ENCODE measurements at regions not wholly inside any gene's neighbourhood (a gene's known extent, or its start where the extent isn't known, plus 50 kb on each side); places are given as distances from the start of the nearest gene placed in this dataset.

DNA sequence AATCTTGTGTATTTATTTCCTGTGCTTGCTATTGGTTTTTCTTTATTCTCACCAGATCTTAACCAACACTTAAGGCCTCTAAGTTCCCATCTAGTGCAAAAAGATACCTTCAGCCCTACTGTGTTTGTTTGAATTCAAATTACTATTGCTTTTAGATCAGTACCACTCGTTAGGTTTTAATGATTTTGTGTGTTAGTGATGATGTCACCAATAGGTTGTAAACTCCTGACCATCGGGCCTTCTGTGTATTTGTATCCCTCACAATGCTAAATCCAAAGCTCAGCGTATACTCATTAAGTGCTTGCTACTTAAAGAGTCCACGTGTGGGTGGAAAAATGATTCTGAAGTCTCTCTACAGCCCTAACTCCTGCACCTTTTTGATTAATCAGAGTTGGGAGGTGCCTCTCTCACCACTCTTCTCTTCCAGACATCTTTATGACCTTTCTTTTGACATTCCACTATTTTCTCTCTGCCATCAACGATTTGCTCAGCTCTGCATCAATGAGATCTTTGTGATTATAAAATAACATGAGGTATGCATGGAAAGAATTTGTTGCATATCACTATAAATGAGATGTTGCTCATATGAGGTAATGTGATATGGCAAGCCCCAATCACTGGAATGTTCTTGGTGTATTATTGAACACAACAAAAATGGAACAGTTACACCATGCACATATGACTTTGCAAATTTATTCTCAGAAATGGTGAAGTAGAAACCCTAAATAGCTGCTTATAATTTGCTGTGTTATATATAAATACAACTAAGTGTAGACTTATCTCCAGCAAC is 55.1 kb upstream of the LAMA2 start:
- no peak for ATAC-seq
- H3K4me3 Mint-ChIP-seq = no peak overlapping the region

DNA sequence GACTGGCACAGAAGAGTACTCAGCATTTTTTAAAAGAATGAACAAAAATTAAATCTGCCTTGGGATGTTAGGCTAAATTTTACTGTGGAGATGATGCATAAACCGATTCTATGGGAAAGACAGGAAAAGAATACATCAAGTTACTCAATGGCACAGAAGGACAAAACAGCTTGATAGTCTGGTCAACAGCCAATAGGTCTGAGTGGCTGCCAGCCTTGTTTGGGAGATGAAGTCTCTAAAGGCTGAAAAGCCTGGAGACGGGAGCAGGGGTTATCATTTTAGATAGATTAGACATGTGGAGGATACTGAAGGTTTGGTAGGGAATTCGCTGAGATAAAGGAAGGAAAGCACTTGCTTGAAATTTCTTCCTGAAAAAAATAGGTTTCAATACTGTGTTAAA is 56.3 kb upstream of the LAMA2 start:
- H3K4me1 Mint-ChIP-seq (ENCODE audit: low read depth) = no peaks in the 10 kb centered on the region
- no peak overlapping the region for H3K4me3 Mint-ChIP-seq
- ATAC-seq (no peak), DNase-seq (no peak)
- ChIA-PET CTCF (no interaction called here), POLR2A (no interaction called here)
- H3K36me3 Mint-ChIP-seq (ENCODE audit: low read depth) = no peaks in the 10 kb centered on the region
- no peak overlapping the region for H3K27ac Mint-ChIP-seq
- intact Hi-C loops (cut with micrococcal nuclease) = no loop called here
- TF ChIP-seq, protein P1, sequence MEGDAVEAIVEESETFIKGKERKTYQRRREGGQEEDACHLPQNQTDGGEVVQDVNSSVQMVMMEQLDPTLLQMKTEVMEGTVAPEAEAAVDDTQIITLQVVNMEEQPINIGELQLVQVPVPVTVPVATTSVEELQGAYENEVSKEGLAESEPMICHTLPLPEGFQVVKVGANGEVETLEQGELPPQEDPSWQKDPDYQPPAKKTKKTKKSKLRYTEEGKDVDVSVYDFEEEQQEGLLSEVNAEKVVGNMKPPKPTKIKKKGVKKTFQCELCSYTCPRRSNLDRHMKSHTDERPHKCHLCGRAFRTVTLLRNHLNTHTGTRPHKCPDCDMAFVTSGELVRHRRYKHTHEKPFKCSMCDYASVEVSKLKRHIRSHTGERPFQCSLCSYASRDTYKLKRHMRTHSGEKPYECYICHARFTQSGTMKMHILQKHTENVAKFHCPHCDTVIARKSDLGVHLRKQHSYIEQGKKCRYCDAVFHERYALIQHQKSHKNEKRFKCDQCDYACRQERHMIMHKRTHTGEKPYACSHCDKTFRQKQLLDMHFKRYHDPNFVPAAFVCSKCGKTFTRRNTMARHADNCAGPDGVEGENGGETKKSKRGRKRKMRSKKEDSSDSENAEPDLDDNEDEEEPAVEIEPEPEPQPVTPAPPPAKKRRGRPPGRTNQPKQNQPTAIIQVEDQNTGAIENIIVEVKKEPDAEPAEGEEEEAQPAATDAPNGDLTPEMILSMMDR (IDR thresholded peaks at IDR 0.05) = no peak
- H3K9me3 Mint-ChIP-seq = no peaks in the 10 kb centered on the region
- peaks cover 7% of the 10 kb centered on the region for H3K27me3 Mint-ChIP-seq

More for the DNA sequence above, 55.1 kb upstream of the LAMA2 start:
- H3K9me3 Mint-ChIP-seq = no peaks in the 10 kb centered on the region
- ChIA-PET CTCF (no interaction called here), POLR2A (no interaction called here)
- no peaks in the 10 kb centered on the region for H3K4me1 Mint-ChIP-seq (ENCODE audit: low read depth)
- H3K27me3 Mint-ChIP-seq = peaks cover 5% of the 10 kb centered on the region
- no peak overlapping the region for H3K27ac Mint-ChIP-seq
- TF ChIP-seq, protein P1 (IDR thresholded peaks at IDR 0.05) = no peak
- intact Hi-C loops (cut with micrococcal nuclease) = no loop called here
- no peak for DNase-seq
- no peaks in the 10 kb centered on the region for H3K36me3 Mint-ChIP-seq (ENCODE audit: low read depth)

DNA sequence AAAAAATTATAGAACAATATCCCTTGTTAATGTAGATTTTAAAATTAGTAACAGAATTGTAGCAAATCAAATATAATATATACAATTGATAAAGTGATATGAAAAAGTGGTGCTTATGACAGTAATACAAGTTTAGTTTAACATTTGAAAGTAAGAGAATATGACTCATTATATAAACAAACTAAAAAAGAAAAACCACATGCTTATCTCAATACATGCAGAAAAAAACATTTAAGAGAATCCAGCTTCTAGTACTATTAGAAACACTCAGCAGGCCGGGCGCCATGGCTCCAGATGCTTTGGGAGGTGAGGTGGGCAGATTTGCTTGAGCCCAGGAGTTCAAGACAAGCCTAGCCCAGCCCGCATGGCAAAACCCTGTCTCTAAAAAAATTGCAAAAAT is 60.7 kb upstream of the LAMA2 start:
- H3K27ac Mint-ChIP-seq = no peak overlapping the region
- ATAC-seq (no peak), DNase-seq (no peak)
- no peak overlapping the region for H3K4me3 Mint-ChIP-seq
- intact Hi-C loops (cut with micrococcal nuclease) = no loop called here
- TF ChIP-seq, protein P1 (IDR thresholded peaks at IDR 0.05) = no peak
- ChIA-PET POLR2A (no interaction called here), CTCF (no interaction called here)
- H3K36me3 Mint-ChIP-seq (ENCODE audit: low read depth) = no peaks in the 10 kb centered on the region
- H3K9me3 Mint-ChIP-seq = no peaks in the 10 kb centered on the region
- no peaks in the 10 kb centered on the region for H3K4me1 Mint-ChIP-seq (ENCODE audit: low read depth)
- H3K27me3 Mint-ChIP-seq = peaks cover 9% of the 10 kb centered on the region

DNA sequence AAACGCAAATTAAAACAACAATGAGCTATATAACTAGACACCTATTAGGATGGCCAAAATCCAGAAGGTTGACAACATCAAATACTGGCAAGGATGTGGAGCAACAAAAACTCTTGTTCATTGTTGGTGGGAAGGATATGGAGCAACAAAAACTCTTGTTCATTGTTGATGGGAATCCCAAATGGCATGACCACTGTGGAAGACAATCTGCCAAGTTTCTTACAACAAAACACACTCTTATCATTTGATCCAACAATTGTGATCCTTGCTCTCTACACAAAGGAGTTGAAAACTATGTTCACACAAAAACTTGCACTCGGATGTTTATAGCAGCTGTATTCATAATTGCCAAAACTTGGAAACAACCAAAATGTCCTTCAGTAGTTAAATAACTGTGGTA is 61.8 kb upstream of the LAMA2 start:
- CTCF ChIA-PET = no interaction called here
- POLR2A ChIA-PET = interaction anchor here (0.6 kb wide), 1 partner anchor 37 kb away, joined by 3 read pairs; no protein-coding TSS in a partner anchor
- DNase-seq = no peak
- no peaks in the 10 kb centered on the region for H3K4me1 Mint-ChIP-seq (ENCODE audit: low read depth)
- intact Hi-C loops (cut with micrococcal nuclease) = no loop called here
- H3K4me3 Mint-ChIP-seq = no peak overlapping the region
- no peak for ATAC-seq
- H3K27me3 Mint-ChIP-seq = peaks cover 10% of the 10 kb centered on the region
- H3K27ac Mint-ChIP-seq = no peak overlapping the region
- H3K9me3 Mint-ChIP-seq = no peaks in the 10 kb centered on the region
- TF ChIP-seq, protein P1 (IDR thresholded peaks at IDR 0.05) = no peak
- no peaks in the 10 kb centered on the region for H3K36me3 Mint-ChIP-seq (ENCODE audit: low read depth)

DNA sequence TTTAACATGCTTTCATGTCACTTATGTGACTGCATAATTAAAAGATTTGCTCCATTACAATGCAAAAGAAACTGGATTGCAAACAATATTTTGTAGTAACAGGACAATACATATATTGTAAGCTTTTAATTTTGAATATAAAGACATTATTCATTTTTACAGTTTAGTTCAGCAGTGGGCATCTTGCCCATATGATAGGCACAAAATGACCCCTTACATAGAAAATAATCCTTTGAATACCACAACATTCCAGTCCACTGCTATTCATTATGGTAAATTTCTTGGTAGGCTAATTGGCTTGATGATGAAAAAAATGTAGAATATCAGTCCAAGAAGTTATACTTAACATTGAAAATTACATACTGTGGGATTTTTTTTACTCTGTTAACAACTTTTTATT is 74.1 kb upstream of the LAMA2 start:
- no peaks in the 10 kb centered on the region for H3K9me3 Mint-ChIP-seq
- H3K27ac Mint-ChIP-seq = no peak overlapping the region
- peaks cover 11% of the 10 kb centered on the region for H3K27me3 Mint-ChIP-seq
- TF ChIP-seq, protein P1 (IDR thresholded peaks at IDR 0.05) = no peak
- DNase-seq = no peak
- ATAC-seq = no peak
- H3K36me3 Mint-ChIP-seq (ENCODE audit: low read depth) = no peaks in the 10 kb centered on the region
- H3K4me1 Mint-ChIP-seq (ENCODE audit: low read depth) = no peaks in the 10 kb centered on the region
- no peak overlapping the region for H3K4me3 Mint-ChIP-seq
- ChIA-PET CTCF (interaction anchor here (0.8 to 1.7 kb wide), 3 partner anchors 9 to 562 kb away, joined by 3 to 4 read pairs (median 3); no protein-coding TSS in a partner anchor), POLR2A (no interaction called here)
- intact Hi-C loops (cut with micrococcal nuclease) = no loop called here

All from activated CD8-positive, alpha-beta T cell treated with anti-CD3 and anti-CD28 coated beads for 36 hours (primary cell).